Panc1 (cell line): ENCODE measurements at regions not wholly inside any gene's neighbourhood (a gene's known extent, or its start where the extent isn't known, plus 50 kb on each side); places are given as distances from the start of the nearest gene placed in this dataset.

ENCODE experiments used
- ATAC-seq: fragments of 200-7000 bp; cut with Tn5 transposase; 2 replicates; pipeline ENCODE4 v1.9.1; 2020; ENCODE audit warnings: mild to moderate bottlenecking, moderate library complexity
- BruUV-seq: library from RNA; stranded (reverse); fragments of 400-500 nt; replicated peaks from 2 replicates; lab custom pipeline; 2021; lab: Mats Ljungman, UMichigan
- CTCF ChIA-PET: fragments of 300-600 bp; sonication (Branson Sonifier 250); formaldehyde crosslinking; loops from one replicate; lab custom pipeline; 2022; ENCODE audit warnings: antibody characterized with exemption; lab: Charles Lee
- POLR2A ChIA-PET: fragments of 300-600 bp; sonication (Branson Sonifier 250); formaldehyde crosslinking; loops from one replicate; lab custom pipeline; 2022; ENCODE audit warnings: antibody characterized with exemption; lab: Charles Lee
- DNase-seq: peaks from one replicate; pipeline ENCODE4 v3.0.0-alpha.2; 2010; ENCODE audit warnings: low read depth, low spot score
- H3K27ac ChIP-seq: 2 replicates; pipeline ENCODE4 v1.5.1; 2011; ENCODE audit warnings: mild to moderate bottlenecking, low read length, inconsistent platforms
- H3K27me3 ChIP-seq: fragments of 200-500 bp; sonication (Bioruptor generic); 2 replicates; pipeline ENCODE4 v1.6.0; 2014; ENCODE audit warnings: low read length, inconsistent platforms; ENCODE audit not compliant: control insufficient read depth, insufficient read depth
- H3K36me3 ChIP-seq: fragments of 200-500 bp; sonication (Bioruptor generic); 2 replicates; pipeline ENCODE4 v1.5.1; 2014; ENCODE audit warnings: inconsistent platforms, mild to moderate bottlenecking, low read length, moderate library complexity; ENCODE audit not compliant: control insufficient read depth, insufficient read depth
- H3K4me1 ChIP-seq: 2 replicates; pipeline ENCODE4 v1.5.1; 2011; ENCODE audit warnings: inconsistent platforms, mild to moderate bottlenecking, low read length, moderate library complexity; ENCODE audit not compliant: control insufficient read depth, insufficient read depth
- H3K4me3 ChIP-seq, 2 experiments: 2 replicates each; pipeline ENCODE4 v1.5.1; 2011 to 2012; ENCODE audit warnings: low read depth in 2 of 2, low read length in 2 of 2, mild to moderate bottlenecking in 2 of 2, inconsistent platforms in 1 of 2, moderate library complexity in 1 of 2
- H3K9me3 ChIP-seq: fragments of 200-500 bp; sonication (Bioruptor generic); 2 replicates; pipeline ENCODE4 v1.5.1; 2014; ENCODE audit warnings: low read depth, mild to moderate bottlenecking, inconsistent platforms, low read length, moderate library complexity; ENCODE audit not compliant: control insufficient read depth, insufficient read depth
- CTCF ChIP-seq: fragments of 450-650 bp; IDR thresholded peaks from 2 replicates; pipeline ENCODE4 v1.5.1; 2017; ENCODE audit warnings: mild to moderate bottlenecking
- POLR2AphosphoS5 ChIP-seq: IDR thresholded peaks from 2 replicates; pipeline ENCODE4 v1.6.1; 2012; ENCODE audit warnings: mild to moderate bottlenecking, low read depth, low read length, moderate library complexity
- REST ChIP-seq, 2 experiments: IDR thresholded peaks; 2 replicates each; pipeline ENCODE4 v1.6.1; 2011 to 2012; ENCODE audit warnings: low read depth in 2 of 2, control low read depth in 1 of 2, low read length in 1 of 2, mild to moderate bottlenecking in 1 of 2, moderate library complexity in 1 of 2; ENCODE audit not compliant: insufficient read depth in 1 of 2
- SIN3A ChIP-seq: IDR thresholded peaks from 2 replicates; pipeline ENCODE4 v1.6.1; 2012; ENCODE audit warnings: low read depth, mild to moderate bottlenecking, low read length, moderate library complexity, borderline replicate concordance; ENCODE audit not compliant: insufficient read depth
- TCF7L2 ChIP-seq: IDR thresholded peaks from 2 replicates; pipeline ENCODE4 v1.6.1; 2011; ENCODE audit warnings: mild to moderate bottlenecking, low read depth, low read length, inconsistent platforms
- in situ Hi-C: cut with HindIII; loops from 2 replicates; pipeline ENCODE4 v1.10.0; 2016; ENCODE audit warnings: low sequenced_read_pairs, low pct_unique_long_range_greater_than_20kb
- intact Hi-C: fragments of 100-400 bp; cut with micrococcal nuclease; formaldehyde crosslinking; loops from one replicate; pipeline ENCODE4 v1.10.0; 2022; ENCODE audit not compliant: unreplicated experiment

- intact Hi-C loops = no loop called here
- no peak for ATAC-seq
- H3K4me1 ChIP-seq = no peaks in the 10 kb centered on the region
- H3K27ac ChIP-seq = no peak overlapping the region
- no TSS peak for BruUV-seq
- peaks cover 16% of the 10 kb centered on the region for H3K27me3 ChIP-seq
- TF ChIP-seq POLR2AphosphoS5 (no peak), REST (IDR thresholded peaks at IDR 0.05; ENCODE audit: insufficient read depth in 1 of 2, low read depth in 2 of 2, low read length in 1 of 2) (no peak), CTCF (no peak), SIN3A (no peak), TCF7L2 (no peak)
- POLR2A ChIA-PET = no interaction called here
- H3K9me3 ChIP-seq = no peaks in the 10 kb centered on the region
- no peak overlapping the region for H3K4me3 ChIP-seq
- CTCF ChIA-PET = no interaction called here
- in situ Hi-C loops = no loop called here
- DNase-seq = no peak
- H3K36me3 ChIP-seq = no peaks in the 10 kb centered on the region
Measured at GRCh38 chr7:24049296-24049695, 234.7 kb upstream of the NPY start.

GRCh38 chr7:24050991-24051560 is 232.9 kb upstream of the NPY start:
- no peak overlapping the region for H3K27ac ChIP-seq
- ATAC-seq (no peak), DNase-seq (no peak)
- CTCF ChIA-PET = no interaction called here
- no peak overlapping the region for H3K4me3 ChIP-seq
- intact Hi-C loops (no loop called here), in situ Hi-C loops (no loop called here)
- no peaks in the 10 kb centered on the region for H3K36me3 ChIP-seq
- H3K4me1 ChIP-seq = no peaks in the 10 kb centered on the region
- no peak for TF ChIP-seq TCF7L2
- TF ChIP-seq SIN3A = no peak
- H3K27me3 ChIP-seq = peaks cover 21% of the 10 kb centered on the region
- BruUV-seq = no TSS peak
- H3K9me3 ChIP-seq = no peaks in the 10 kb centered on the region
- POLR2A ChIA-PET = no interaction called here

GRCh38 chr7:24051651-24052050 is 232.3 kb upstream of the NPY start:
- CTCF ChIA-PET = no interaction called here
- peaks cover 21% of the 10 kb centered on the region for H3K27me3 ChIP-seq
- POLR2A ChIA-PET = no interaction called here
- no TSS peak for BruUV-seq
- H3K4me1 ChIP-seq = no peaks in the 10 kb centered on the region
- in situ Hi-C loops (no loop called here), intact Hi-C loops (no loop called here)
- H3K36me3 ChIP-seq = no peaks in the 10 kb centered on the region
- no peak overlapping the region for H3K4me3 ChIP-seq
- H3K9me3 ChIP-seq = no peaks in the 10 kb centered on the region
- no peak for DNase-seq
- ATAC-seq = no peak
- no peak overlapping the region for H3K27ac ChIP-seq
- no peak for TF ChIP-seq TCF7L2
- no peak for TF ChIP-seq POLR2AphosphoS5
- TF ChIP-seq CTCF = no peak
- TF ChIP-seq REST (IDR thresholded peaks at IDR 0.05; ENCODE audit: insufficient read depth in 1 of 2, low read depth in 2 of 2, low read length in 1 of 2) = no peak
- TF ChIP-seq SIN3A = no peak
